ENCODE measurements at regions not wholly inside any gene's neighbourhood (a gene's known extent, or its start where the extent isn't known, plus 50 kb on each side); places are given as distances from the start of the nearest gene placed in this dataset.
"Not testable (repeated sequence)": the region's sequence is repeated elsewhere in the genome, so short reads cannot be mapped to it uniquely, and the experiment has no call there.

DNA sequence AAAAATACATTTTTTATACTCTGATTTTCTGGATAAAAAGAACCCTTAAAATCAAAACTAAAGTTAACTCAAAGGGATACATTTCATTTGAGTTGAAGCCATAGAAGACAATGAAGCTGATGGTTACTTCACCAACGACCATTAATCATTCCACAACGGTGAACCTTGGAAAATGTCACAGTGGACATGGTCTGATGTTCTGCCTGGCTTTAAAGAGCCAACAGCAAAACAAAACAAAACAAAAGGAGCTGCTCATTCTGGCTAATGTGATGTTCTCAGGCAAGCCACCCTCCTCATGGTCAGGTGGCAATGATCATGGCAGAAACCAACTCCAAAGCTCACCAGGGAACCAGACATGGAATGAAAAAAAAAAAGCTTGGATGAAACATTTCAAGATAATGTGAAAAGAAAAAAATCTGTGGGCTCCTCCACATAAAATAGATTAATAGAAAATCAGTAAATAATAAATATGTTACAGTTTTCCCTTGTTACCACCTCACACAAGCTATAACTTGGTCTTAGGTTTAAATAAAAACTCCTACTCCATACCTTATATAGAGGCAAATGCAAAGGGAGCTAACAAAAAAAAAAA, 90.1 kb upstream of the SERTAD2 start:
- DNase-seq, result no peak

DNA sequence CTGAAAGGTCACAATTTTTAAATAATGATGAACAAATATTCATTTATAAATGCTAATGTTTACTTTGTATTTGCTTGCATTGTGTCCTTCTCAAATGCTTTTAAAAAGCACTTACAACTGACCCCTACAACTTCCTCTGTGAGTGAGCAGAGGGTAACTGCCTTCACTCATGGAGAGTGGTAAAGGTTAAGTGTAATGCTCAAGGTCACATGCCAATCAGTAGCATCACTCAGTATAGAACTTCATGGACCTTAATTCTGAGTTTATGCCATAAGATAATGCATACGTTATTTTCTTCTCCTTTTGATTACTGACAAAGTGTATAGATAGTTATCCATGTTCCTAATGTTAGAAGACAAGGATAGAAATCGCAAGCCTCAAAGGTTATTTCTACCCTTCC, 91.8 kb upstream of the SERTAD2 start:
- DNase-seq, result no peak

DNA sequence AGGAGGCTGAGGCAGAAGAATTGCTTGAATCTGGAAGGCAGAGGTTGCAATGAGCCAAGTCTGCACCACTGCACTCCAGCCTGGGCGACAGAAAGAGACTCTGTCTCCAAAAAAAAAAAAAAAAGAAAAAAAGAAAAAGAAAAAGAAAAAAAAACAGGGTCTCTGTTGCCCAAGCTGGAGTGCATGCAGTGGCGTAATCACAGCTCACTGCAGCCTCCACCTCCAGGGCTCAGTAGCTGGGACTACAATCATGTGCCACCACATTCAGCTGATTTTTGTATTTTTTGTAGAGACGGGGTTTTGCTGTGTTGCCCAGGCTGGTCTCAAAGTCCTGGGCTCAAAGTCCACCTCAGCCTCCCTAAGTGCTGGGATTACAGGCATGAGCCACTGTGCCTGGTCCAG, 94.0 kb upstream of the SERTAD2 start:
- not testable (repeated sequence) for DNase-seq

DNA sequence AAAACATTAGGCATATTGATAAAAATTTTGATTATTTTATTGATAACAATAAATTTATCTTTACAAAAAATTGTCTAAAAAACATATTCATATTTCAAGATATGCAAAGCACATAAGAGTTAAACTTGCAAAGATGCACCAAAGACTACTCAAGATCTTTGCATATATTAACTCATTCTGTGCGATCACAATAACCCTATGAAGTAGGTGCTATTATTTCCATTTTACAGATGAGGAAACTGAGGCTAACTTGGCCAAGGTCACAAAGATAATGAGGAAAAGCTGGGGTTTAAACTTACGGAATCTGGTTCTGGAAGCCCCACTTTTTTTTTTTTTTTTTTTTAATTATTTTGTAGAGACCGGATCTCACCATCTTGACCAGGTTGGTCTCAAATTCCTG, 94.4 kb upstream of the SERTAD2 start:
- no peak for DNase-seq

DNA sequence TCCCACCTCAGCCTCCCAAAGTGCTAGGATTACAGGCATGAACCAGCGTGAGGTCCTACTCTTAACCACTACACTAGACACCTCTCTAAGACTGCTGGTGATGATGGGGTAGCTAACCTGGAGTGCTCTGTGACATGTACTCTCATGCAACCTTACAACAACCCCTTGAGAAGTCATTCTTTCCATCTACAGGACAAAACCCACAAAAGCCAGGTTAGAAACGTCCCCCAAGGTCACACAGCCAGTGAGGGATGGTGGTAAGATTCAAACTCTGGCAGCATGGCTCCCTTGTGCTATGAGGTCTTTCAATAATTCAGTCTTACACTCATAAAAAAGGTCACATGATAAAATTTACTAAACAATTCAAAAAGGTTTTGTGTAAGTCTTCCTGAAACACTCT, 94.8 kb upstream of the SERTAD2 start:
- no peak for DNase-seq

DNA sequence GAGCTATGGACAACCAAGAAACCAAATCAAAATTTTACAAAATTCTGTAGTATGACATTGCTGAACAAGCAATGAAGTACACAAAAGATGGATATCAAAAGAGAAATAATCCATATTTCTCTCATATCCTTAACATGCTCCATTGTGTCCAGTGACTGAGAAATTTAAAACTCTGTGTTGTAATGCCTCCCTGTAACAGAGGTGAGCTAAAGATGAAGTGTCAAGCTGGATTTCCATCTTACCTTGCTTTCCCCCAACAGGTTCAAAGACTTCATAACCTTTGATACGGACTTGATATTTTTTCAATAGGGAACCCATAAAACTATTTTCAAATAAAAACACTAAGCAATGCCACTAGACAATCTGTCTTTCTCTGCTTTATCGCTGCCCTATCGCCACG, 95.7 kb upstream of the SERTAD2 start:
- DNase-seq, result no peak

DNA sequence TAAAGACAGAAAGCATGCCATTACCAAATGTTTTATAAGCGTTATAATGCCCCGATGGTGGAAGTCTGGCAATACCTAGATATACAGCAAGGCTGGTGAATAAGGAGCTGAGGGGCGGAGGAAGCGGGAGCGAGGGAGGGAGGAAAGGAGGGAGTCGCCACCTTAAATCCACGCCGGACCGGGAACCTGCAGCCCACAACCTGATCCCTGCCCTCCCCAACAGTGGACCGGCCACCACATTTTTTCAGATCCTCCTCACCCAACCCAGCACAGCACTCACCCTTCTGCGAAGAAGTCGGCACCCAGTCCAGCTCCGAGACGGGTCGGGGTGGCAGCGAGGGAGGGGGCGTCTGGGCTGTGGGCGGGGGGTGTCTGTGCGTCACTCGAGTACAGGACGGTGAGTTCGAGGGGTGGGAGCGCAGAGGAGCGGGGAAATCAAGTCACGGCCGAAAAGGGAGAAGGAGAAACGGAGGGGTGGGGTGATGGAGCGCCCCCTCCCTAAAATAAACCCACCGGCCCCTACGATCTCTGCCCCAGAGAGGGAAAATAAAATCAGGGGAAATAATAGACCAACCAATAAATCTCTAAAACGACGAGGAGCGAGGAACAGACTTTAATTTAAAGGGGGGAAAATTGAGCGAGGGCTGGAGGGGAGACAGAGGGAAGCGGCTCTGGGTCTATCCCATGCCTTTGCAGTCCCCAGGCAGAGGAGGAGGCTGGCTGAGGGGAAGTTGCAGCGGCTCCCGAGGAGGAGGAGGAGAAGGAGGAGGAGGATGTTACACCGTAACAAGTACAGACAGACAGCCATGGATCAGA, 96.5 kb upstream of the SERTAD2 start:
- DNase-seq, result no peak

DNA sequence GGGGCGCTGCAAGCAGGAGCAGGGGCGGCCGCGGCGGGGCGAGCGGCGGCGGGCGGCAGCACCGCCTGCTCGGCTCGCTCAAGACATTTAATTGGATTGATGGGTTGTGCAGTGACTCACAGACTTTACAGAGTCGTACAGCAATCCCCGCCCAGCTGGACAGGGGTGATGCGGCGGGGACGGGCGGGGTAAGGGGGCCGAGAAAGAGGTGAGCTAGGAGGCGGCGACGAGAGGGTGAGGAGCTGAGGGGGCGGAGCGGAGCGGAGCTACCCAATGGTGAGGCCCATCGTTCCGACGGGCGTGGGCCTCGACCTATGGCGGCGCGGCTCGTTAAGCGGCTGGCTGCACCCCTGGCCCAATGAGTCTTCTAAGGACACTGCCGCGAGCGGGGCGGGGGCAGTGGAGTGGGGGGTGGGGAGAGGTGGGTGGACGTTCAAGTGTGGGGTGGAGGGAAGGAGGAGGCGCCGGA, 97.1 kb upstream of the SERTAD2 start:
- peak; percentile 99 for DNase-seq

DNA sequence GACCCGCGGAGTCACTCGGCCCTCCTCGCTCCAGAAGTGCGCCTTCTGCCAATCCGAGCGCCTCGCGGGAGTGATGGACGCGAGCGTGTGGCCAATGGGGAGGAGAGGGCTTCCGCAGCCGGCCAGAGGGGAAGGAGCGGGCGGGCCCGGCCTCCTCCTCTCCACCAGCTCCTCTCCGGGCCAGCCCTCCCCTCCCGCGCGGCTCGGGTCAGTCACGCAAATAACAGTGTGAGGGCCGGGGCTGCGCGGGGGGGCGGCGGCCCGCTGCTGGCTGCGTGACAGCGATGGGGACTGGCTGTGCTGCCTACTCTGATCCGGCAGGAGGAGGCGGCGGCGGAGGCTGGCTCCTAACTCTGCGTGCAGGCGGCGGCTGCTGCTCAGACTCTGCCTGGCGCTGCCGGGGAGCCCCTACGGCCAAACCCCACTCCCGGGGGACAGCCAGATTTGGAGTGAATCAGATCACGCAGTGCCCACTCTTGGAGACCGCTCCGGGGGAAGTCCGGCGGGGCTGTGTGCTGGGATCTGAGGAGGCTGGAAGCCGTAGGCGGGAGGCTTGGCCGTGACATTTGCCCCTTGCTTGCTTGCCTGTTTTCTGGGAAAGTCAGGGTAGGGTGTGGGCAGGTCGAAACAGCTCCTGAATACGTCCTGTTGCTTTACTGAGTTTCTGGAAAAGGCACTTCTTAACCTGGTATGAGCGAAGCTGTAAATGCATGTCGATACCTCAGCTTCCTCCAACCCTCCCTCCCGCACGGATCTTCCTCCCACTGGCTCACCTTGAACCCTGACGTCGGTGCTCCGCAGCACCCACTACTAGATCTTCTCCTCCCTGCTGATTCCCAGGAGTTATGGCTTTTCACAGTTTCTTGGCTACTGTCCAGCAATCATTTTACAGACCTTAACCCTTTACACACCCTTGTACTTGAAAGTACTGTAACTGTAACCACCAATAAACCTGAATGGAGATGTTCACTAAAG, 97.9 kb upstream of the SERTAD2 start:
- DNase-seq, result peak; percentile 22

DNA sequence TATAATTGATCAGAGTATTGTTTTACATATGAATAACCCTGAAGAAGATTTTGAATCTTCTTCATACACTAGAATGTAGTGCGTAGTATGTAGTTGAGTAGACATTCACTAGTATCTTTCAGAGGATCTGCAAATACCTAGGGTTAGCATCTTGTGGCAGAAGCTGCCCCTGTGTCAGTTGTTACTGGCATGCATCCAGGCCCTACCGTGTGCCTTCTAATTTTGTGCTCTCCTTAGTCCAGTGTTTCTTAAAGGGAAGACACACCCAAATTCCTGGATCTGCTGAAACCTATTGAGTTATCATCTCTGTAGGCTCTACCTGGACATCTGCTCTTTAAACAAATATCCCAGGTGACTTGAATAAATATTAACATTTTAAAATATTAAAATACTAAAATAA, 99.7 kb upstream of the SERTAD2 start:
- DNase-seq, result no peak

DNA sequence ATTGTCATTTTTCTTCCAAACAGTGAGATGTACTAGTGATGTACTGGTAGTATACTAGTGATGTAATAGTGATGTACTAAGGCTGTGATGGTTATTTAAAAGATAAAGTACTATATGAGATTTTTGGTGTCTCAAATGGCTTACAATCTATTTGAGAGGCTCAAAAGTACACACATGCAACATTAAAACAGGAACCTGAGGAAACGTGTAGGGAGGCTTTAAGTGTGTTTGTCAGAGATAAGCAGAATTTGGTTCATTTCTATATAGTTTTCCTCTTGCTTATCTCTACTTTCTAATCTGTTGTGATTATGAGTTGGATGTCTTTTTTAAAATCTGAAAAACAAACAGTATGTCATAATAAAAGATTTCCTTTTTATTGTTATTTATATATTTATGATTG, 100.9 kb upstream of the SERTAD2 start:
- no peak for DNase-seq

DNA sequence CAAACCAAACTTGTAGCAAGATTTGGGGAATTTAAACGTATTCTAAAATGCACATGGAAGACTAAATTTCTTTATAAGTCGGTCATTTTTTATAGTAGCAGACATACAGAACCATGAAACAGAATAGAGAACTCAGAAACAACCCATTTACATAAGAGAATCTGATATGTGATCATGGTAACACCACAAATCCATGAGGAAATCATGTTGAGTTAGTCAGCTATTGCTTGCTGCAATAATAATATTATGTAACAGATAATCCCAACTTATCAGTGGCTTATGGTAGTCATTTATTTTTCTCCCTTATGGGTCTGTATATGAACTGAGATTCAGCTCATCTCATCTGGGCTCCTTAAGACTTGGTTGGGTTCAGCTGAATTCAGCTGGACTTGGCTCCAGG, 103.4 kb upstream of the SERTAD2 start:
- no peak for DNase-seq

DNA sequence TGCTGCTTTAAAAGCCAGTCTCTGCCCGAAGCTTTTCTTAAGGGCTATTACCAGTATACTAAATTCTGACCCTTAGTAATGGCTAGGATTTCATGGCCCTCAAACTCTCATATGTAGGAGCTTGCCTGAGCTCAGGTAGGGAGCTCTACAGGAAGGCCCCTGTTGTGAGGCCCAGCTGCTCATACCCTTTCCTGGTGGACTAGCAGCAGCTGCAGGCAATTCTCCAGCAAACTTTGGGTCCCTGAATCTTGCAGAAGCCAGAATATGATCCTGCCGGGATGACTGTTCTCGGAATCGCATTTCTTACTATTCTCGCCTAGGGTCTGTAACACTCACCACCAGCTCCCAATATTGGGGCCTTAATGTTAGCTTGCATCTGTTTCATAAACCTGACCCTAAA, 106.4 kb upstream of the SERTAD2 start:
- no peak for DNase-seq

DNA sequence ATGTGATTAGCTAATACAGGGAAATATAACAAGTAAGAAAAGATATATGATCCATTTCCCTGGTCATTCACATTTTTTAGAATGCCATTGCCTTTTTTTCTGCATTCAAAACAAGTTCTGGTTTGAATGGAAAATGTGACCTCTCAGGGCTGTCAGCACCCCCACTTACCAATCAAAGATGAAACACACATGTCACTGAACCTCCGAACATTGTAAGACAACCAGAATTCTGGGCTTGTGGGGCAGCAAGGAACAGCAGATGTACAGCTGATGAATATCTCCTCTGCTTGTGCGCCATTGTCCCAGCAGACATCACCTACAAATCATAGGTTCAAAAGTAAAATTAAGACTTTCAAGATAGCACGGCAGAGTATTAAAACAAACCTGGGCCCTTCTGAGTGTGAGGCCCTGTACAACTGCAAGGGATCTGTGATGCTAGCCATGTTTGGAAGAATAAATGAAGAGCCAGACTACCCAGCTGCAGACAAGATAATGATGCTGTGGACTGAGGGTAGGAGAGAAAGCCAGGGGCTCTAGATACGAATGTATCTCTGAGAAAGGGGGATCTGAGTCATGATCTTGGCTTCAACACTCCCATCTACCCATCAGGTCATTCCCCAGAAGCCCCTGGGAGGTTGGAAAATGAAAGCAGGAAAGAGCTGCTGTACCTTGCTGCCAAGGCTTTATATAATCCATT, 108.7 kb upstream of the SERTAD2 start:
- no peak for DNase-seq

DNA sequence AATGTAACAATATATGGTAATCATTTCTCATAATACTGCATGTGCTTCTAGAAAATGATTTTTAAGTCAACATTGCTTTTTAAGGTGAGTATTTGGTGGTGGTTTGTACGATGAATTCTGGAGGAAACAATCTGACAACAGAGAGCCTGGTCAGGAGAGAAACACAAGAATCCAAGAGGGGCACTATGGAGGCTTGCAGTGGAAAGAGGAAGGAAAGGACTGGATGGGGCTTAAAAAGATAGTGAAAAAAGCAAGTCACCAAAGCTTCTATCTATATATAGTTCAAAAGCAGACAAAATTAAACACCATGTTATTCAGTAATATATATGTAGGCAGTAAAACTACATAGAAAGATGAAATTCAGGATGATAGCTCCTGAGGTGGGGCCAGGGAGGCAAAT, 109.4 kb upstream of the SERTAD2 start:
- DNase-seq, result no peak

DNA sequence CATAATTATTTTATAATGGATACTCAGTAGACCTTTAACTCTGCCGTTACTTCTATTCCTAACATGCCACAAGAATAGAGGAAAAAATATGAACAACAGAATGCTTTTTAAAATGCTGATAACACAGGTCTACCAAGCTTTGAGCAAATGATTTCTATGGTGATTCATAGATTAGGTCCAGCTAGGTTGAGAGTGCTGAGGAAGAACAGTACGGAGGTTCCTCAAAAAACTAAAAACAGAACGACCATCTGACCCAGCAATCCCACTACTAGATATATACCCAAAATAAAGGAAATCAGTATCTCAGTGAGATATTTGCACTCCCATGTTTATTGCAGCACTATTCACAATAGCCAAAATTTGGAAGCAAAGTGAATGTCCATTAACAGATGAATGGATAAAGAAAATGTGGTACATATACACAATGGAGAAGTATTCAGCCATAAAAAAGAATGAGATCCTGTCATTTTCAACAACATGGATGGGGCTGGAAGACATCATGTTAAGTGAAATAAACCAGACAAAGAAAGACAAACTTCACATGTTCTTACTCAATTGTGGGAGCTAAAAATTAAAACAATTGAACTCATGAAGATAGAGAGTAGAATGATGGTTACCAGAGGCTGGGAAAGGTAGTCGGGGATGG, 111.6 kb upstream of the SERTAD2 start:
- no peak for DNase-seq

DNA sequence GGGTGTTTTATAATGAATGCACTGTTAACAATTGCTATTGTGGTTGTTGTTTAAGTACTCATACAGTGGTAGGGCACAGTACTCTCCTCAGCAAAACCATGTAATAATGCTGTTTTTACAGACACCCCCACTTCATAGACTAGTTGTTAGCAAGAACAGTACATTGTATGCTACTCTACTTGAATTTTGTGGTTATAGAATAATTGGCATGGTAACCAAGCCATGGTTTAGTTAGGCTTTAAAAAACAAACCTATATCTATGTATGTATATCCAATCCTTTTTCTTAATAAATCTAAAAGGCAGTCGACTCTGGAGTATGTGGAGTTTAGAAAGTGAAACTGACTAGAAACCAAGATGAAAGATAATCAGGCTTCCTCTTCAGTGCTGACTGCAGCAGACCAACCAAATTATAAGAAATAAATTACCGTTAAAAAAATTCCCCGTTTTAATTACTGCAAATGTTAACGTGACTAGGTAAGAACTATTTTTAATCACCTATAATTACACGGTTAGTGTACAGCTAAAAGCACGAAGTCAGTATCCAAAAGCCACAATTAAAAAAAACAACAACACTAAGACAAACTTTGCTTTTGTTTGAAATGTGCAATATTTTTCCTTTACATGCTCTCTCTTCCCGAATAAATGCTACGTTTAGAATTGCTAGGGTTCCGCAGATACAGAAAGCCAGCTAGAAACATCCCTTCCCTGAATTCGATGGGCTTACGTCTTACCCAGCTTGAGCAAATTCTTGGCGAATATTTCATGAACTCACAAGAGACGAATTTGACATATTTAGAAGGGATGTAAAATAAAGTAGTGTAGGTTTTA, 113.3 kb upstream of the SERTAD2 start:
- DNase-seq, result peak; percentile 76

DNA sequence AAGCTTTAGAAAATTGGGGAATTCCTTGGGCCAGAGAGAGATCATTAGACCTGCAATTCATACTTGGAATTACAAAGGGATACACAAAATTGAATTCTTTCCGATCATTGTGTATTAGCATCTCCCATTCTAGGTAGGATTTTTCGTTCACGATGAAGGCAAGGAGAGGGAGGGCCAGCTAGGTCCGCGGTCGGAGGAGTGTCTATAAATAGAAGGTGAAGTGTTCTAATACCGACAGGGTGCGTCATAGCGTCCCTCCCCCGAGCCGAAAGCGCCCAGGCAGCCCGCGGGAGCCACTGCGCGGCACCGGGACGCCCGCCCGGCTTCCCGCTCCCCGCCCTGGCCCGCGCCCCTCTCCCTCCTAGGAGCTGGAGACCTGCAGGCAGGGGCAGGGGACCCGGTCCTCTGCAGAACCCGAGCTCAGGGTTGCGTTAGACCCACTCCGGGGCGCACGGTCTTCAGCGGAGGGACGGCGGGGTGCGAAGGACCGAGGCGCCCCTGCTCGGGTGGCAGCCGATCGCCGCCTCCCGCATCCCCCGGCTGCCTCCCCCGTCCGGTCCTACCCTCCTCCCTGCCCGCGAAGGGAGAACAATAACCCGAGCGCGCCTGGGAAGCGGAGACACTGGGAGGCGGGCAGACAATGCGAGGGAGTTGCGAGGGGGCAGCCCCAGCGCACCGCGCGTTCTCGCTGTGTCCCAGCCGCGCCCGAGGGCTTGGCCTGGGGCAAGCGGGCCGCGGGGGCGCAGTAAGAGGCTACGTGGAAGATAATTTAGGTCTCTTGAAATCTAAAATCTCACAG, 114.2 kb upstream of the SERTAD2 start:
- peak; percentile 77 for DNase-seq

DNA sequence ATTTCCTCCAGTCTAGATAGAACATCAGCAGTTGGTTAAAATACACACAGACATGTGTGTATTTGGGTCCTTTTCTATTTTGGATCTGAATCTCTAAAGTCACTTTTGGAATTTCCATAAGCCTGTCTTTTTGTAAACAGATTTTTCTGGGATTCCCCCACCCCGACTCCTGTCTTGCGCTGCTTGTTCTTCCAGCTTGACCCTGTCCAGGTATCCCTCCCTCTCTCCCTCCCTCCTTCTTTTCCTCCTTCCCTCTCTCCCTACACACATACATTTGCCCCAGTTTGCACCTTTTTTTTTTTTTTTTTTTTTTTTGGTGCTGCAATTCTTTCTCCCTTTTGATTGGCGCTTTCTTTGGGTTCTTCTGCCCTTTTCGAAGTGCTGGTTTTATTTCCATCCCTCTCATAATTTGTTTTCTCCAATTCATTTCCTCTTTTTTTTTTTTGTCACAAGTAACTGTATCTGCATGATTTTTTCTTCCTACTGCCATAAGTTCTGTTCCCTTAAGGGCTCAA, 114.8 kb upstream of the SERTAD2 start:
- DNase-seq, result no peak

DNA sequence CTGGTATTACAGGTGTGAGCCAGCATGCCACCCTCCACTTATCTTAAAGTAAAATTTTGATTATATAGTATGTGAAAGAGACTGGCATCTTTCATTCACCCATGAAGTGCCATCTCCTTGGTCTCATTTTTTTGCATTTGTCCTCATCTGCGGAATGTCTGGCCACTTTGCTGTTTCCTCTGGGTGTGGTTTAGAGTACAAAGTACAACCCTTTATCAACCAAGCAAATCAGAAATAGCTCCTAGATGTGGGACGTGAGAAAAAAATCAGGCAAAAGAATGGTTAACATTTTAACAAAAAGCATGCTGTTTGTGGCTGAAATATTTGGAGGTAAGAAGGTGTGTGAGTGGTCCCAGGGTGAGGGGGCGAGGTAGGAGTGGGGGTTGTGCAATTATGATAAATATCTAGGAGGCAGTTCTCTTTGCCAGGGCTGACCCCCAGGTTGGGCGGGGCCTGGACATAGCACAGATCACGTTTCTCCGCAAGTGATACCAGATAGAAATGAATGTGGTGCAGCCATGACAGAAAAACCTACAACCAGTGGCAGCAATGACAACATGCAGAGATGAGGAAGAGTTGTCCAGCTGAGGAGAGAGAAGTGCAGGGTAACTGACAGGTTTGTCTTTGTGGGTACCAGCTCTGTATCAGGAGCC, 115.8 kb upstream of the SERTAD2 start:
- DNase-seq, result no peak

Measured in CD4-positive, alpha-beta T cell treated with Interleukin-4 for 4 hours (primary cell).